ENCODE measurements at regions not wholly inside any gene's neighbourhood (a gene's known extent, or its start where the extent isn't known, plus 50 kb on each side); places are given as distances from the start of the nearest gene placed in this dataset.

GRCh38 chr5:7976411-7977190 is 107.7 kb downstream of the MTRR start:
- no peak for TF ChIP-seq POLR2AphosphoS5 (IDR thresholded peaks at IDR 0.05; ENCODE audit: low read depth, low read length)
- TF ChIP-seq, protein P1, sequence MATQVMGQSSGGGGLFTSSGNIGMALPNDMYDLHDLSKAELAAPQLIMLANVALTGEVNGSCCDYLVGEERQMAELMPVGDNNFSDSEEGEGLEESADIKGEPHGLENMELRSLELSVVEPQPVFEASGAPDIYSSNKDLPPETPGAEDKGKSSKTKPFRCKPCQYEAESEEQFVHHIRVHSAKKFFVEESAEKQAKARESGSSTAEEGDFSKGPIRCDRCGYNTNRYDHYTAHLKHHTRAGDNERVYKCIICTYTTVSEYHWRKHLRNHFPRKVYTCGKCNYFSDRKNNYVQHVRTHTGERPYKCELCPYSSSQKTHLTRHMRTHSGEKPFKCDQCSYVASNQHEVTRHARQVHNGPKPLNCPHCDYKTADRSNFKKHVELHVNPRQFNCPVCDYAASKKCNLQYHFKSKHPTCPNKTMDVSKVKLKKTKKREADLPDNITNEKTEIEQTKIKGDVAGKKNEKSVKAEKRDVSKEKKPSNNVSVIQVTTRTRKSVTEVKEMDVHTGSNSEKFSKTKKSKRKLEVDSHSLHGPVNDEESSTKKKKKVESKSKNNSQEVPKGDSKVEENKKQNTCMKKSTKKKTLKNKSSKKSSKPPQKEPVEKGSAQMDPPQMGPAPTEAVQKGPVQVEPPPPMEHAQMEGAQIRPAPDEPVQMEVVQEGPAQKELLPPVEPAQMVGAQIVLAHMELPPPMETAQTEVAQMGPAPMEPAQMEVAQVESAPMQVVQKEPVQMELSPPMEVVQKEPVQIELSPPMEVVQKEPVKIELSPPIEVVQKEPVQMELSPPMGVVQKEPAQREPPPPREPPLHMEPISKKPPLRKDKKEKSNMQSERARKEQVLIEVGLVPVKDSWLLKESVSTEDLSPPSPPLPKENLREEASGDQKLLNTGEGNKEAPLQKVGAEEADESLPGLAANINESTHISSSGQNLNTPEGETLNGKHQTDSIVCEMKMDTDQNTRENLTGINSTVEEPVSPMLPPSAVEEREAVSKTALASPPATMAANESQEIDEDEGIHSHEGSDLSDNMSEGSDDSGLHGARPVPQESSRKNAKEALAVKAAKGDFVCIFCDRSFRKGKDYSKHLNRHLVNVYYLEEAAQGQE (IDR thresholded peaks at IDR 0.05; ENCODE audit: insufficient read depth in 1 of 2, low read depth in 2 of 2, low read length in 2 of 2): no peak

All from PFSK-1 (cell line).